SIG-M5 treated with dmso at 0.1 percent for 504 hours (cell line): ENCODE measurements at regions not wholly inside any gene's neighbourhood (a gene's known extent, or its start where the extent isn't known, plus 50 kb on each side); places are given as distances from the start of the nearest gene placed in this dataset.

ENCODE experiments used
- DNase-seq: peaks from one replicate; lab custom pipeline; 2025; ENCODE audit not compliant: unreplicated experiment; lab: John Stamatoyannopoulos, UW

DNA sequence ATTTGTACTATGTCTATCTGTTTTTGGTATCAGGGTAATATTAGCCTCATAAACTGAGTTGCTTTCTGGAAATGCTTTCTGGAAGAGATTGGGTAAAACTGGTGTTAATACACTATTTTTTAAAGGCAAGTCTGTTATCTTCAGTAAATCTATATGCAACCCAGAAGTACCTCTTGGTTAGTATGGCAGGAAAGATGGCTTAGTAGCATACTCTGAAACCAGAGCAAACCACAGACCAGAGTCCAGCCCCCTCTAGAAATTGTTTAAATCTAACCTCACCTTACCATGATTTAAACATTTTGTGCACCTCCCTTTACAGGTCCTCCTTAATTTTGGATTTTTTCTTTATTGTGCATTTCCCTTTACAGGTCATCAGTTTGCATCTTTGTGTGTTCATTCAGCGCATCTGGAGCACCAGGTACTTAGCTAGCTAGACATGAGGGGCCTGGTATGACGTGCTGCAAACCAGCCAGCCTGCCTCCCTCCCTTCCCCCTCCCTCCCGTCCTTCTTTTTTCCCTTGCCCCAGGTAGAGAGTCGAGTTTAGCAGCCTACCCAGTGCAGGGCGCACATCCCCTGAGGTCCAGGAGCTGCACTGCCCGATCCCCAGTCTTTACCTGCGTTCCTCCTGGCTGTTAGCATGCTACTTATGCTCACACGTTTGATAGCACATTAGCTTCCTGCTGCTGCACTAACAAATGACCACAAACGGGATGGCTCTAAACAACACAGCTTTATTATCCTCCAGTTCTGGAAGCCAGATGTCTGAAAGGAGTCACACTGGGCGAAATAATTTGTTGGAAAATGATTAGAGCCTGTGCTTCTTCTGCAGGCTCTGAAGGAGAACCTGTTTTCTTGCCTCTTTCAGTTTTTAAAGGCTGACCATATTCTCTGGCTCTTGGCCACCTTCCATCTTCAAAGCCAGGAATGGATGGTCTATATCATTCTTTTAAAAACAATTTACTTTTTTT, 299.9 kb upstream of the HABP2 start:
- no peak for DNase-seq

DNA sequence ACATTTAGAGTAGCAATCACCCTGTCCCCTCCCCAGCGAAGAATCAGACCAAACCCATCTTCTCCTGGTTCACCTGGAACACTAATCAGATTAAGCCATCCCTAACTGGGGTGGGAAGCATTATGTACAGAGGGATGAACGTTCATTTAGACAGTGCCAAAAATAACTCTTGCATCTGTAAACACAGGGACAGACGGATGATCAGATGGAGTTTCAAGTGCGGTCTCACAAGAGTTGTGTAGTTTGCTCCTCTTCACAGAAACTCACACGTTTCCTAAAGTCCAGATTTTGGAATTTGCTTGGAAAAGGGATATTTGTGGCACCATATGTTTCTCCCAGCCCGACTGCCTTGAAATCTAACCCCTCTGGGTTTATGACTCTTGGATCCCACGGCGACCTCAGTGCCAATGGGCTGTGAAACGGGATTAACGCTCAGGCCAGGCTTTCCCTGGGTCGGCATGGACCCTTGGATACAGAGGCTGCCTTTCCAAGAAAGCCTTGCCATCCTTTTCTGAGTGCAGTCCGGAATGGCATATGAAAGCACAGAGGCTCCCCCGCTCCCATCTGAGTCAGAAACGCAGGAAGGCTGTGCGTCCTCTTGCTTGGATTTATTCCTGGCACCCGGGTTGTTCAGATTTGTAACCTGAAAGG, 293.2 kb upstream of the HABP2 start:
- DNase-seq = no peak

DNA sequence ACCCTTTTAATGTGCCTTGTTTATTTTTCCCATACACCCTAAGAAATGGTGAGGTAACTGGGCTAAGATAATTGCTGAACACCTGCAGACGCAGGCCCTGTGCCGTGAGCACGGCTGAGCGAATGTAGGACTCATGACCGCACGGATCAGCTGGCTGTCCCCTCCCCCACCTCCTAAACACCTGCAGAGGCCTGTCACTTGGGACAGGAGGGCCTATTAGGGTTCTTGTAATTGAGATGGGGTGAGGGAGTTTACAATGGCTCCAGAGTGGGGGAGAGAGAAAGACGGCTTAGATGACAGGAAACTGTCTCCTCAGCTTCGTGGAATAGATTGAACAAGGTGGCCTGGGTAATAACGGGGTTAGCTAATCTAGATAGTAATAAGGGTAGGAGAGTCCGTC, 291.7 kb upstream of the HABP2 start:
- no peak for DNase-seq

DNA sequence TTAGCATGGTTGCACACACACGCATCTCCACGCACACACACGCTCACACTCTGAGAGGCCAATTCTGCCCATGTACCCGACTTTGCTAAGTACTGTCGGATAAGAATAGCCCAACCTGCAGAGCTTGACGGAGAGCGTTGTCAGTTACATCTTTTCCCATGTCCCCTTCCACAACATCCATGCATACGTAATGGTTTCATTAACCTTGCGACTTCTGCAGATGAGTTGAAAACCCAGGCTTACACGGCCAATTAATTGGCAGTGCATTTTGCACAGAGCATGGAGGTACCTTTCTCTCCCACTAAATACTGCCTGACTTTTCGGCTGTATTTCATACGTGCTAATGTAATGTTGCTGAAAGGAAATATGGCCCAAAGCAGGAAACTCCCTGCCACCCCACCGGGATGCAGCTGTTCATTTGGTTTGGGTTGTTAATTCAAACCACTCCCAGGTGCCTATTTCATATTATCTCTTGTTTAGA, 291.2 kb upstream of the HABP2 start:
- no peak for DNase-seq

DNA sequence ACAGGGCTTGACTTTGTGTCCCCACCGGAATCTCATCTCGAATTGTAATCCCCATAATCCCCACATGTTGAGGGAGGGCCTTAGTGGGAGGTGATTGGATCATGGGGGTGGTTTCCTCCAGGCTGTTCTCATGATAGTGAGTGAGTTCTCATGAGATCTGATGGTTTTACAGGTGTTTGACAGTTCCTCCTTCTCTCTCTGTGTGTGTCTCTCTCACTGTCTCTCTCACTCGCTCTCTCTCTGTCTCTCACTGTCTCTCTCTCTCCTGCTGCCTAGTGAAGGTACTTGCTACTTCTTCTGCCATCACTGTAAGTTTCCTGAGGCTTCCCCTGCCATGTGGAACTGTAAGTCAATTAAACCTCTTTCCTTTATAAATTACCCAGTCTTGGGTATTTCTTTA, 289.8 kb upstream of the HABP2 start:
- no peak for DNase-seq

DNA sequence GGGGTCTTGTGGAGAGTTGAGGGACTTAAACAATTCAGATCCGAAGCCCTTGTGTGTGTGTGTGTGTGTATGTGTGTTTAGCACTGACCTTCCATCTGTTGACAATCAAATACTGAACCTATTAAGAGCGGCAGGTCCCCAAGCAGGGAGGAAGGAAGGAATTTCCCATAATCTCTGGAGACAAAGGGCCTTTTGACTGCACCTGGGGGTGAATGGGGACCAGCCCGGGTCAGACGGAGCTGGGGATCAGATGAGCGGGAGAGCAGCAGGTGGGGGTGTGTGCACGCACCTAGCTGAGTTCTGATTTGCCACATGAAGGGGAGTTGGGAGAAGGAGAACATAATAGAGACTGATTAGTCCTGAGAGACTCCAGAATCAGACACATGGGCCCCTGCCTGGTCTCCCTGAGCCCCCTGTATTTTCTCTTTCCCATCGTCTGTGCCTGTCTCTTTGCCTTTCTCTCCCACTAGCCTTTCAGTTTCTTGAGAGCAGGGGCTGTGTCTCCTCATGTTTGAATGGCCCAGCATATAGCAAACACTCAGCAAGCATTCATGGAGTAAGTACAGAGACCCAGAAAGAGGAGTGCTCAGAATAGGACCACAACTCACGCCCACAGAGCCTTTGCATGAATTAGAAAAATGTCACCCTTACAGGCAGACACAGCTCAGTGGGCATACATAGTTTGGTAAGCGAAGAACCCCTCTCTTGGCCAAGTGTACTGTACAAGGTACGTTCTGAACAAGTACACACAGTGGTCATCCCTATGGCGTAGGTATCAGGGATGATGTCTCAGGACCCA, 288.3 kb upstream of the HABP2 start:
- DNase-seq = no peak

DNA sequence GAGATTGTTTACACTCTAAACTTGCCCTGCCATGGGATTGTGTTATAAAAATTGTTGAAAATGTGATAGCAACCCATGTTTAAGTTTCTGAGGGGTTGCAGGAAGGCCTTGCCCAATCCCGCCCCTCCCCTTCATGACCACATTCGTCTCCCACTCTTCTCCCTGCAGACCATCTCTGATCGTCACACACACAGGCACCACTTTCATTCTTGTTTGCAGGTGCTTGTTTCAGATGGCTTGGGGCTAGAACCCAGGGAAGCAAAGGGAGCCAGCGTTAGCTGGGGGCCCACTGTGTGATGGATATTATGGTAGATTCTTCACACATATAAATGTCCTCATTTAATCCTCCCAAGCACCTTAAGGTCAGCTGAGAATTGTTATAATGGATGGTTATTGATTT, 286.7 kb upstream of the HABP2 start:
- no peak for DNase-seq

DNA sequence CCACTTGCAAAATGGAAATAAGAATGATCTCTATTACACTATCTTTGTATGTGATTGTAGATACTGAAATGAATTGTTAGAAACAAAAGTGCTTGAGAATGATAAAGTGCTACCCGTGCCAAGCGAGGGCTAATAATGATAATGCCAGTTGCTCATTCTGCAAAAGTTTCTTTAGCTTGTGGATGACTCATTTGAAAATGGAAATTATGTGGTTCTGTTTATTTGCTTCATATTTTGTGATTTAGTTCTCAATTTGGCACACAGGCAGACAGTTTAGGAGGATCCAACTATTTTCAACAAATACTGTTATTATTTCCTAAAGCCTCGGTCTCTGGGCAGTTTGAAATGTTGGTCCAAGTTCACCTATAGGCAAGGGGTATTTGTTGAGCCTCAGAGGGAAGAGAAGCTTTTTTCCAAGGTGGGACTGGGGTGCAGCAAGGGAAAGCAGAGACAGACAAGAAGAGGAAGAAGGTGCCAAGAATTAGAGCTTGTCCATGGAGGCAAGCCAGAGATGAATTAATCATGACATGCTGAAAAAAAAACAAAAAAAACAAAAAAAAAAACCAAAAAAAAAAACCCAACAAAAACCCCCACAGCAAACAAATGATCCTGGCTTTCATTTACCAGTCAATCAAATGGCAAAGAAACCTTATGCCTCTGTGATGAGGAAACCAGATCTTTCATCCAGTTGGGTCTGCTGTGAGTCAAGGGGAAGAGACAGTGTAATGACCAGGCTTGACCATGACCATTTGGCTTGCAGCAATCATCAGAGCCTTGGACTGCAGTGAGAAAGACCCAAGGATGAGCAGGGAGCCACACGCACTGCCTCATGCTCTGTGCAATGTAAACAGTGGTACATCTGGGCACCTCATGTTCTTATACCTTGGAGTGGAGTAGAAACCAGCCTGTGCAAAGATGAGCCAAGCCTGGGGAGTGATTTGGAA, 285.0 kb upstream of the HABP2 start:
- DNase-seq = no peak

DNA sequence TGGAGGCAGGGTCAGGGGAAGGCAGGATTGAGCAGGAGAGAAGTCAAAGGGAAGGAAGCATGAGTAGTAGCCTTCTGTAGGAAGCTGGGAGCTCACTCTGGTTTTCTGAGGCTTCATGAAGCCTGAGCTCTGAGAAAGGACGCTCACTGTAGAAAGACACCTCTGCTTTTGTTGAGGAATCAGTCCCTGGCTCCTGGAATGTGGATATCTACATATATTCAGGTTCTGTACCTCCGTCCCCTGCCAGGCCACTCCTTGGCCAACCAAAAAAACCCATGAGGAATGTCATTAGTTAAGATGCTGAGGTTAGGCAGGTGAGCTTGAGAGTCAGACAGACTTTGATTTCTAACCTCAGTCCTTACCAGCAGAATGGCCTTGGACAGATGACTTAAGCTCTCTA, 283.5 kb upstream of the HABP2 start:
- DNase-seq = no peak

DNA sequence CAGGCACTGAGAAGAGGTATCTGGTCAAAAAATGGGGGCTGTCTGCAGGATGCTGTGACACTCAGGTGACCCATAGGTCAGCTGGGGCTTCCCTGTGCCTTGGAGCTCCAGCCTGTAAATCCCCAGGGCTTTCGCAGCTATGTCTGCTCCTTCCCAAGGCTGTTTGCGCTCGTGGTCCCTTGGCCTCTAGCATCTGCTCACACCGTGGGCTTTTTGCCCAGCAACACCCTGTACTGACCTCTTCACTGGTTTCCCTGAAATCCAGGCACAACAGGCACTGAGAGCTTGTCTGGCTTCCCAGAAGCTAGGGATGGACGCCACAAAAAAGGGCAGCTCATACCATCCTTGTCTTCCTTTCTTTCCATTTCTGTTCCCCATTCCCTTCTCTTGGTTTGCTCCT, 280.3 kb upstream of the HABP2 start:
- no peak for DNase-seq

DNA sequence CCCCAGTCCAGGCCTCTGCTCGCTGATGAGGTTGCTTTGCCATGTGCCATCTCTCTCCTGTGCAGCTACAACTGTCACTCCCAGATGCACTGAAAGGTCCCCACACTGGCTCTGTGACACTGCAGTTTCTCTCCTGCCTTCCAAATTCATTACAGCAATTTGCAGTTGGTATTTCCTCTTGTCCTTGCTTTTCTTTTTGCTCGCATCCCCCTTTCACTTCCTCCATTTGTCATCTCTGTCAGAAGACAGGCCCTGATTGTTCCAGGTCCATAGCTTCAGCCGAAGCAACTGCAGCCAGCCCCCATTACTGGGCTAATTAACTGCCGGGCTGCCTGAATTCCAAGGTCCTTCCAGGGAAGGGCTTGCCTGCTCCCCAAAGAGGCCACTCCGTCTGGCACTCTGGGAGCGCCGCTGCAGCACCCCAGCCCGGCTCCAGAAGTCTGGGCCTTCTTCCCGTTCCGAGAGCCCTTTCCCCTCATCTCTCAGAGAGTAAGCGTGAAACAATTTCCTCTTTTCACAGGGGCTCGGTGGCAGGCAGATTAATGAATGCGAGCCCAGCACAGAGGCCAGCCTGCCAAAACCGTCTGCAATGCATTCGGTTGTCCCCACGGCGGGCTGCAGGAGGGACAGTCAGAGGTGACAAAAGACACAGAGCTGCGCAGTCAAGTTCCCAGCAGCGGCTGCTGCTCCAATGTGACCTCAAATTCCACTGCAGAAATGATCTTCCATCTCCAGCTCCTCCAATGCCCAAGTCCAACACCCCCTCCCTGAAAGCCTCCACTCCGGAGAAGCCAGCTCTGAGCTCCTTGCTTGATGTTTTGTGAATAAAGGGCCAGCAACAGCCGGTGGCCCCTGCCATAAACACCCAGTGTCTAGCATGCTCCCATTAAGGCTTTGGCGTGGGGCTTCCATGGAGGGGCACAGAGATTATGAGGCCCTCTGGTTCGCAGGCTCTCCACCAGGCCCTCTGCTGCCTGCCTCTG, 279.4 kb upstream of the HABP2 start:
- peak; percentile 90 for DNase-seq

DNA sequence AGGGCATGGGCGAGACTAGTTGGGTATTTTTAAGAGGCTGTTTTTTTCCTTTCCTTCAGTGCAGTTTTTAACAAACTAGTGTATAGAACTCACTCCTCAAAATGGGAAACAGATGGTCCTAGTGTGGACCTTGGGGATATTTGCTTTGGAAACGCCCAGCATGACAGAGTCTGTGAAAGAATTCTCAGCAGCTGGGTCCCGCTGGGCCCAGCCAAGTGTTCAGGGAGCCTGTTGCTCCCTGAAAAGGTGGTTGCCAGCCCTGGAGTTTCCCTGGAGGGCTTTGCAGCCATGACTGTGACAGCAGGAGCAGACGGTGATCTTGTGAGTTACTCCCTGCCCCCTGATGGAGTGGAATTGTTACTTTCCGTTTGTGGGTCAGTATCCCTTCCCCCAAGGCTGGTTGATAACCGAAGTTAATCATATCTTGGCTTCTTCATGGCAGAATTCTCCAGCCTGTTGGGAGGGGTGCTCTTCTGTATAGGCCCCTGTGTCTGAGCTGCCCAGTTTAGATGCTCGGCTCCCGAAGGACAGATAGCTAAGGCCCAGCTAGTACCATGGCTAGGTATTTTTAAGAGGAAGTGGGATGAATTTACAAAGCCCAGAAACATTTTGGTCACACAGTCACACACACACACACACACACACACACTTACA, 278.6 kb upstream of the HABP2 start:
- DNase-seq = no peak

DNA sequence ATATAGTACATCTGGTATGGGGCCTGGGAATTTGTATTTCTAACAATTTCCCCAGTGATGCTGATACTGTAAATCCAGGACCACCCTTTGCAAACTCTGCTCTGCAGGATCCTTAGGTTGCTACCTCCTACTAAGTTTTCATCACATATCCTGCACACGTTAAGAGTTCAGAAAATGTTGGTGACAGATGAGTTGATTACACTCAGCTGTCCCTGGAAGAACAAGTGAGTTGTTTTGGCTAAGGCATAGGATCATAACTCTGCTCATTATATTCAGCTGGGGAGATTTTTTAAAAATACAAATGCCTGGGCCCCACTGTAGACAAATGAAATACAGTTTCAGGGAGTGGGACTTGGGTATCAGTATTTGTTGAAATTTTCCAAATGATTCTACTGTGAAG, 274.6 kb upstream of the HABP2 start:
- DNase-seq = no peak

DNA sequence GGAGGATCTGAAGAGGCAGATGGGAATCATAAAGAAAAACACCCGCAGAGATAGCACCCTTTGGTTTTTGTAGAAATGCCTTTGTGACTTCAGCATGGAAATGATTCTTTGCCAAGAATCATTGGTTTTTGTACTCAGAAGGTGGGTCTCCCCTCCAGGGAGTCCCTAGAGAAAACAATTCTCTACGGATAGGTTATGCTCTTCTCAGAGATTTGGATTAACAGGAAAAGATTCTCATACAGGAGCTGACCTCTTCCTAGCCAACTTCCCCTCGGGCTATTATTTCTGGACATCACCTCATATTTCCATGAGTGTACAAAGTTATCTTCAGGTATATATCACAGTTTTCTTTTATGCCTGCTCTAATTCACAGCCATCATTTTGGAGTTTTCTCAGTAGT, 274.2 kb upstream of the HABP2 start:
- no peak for DNase-seq

DNA sequence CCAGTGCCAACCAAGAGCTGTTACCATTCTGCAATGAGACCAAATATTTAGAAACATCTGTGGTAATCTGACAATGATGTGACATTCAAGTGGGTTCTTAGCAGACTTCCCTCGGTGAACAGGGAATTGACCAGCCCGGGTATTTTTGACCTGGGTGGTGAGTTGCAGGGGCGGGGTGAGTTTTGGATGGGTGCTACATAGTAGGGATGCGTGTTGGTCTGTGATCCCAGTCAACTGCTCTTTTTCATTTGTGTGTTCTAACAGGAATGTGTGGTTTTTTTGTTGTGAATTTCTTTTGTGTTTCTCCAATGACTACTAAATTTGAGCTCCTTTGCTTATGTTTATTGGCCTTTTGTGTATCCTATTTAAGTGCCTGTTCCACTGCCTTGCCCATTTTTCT, 273.6 kb upstream of the HABP2 start:
- DNase-seq = no peak

DNA sequence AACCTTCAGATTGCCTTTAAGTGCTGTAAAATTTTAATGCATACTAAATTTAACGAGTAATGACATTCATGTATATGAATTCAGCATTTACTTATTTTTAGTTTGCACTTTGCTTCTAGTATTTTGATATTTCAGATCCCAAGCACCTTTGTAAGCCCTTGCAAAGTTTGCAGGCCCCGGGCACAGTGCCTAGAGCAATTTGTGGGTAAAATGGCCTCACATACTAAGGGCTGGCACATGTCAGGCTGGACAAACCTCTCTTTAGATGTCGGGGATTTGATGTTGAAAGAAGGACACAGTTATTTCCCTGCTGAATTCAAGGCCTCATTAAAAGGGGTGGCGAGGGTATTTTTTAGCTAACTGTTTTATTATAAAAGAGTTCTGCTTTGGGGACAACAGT, 270.3 kb upstream of the HABP2 start:
- DNase-seq = no peak

DNA sequence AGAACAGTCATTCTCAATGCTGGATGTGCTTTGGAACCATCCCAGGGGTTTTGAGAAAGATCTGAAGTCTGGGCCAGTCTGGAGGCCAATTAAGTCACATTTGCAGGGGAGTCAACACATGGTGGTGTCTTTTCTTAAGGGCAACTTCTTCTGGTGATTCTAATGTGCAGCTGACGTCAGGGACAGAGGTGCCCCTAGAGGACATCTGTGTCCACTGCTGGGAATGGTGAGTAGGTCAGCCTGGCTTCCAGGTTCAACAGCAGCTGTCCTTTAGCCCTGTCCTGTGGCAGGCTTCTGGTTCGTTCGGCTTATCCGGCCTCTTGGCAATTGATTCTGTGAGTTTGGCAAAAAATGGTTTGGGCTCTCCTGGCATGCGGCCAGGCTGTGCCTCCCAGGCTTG, 269.7 kb upstream of the HABP2 start:
- no peak for DNase-seq

DNA sequence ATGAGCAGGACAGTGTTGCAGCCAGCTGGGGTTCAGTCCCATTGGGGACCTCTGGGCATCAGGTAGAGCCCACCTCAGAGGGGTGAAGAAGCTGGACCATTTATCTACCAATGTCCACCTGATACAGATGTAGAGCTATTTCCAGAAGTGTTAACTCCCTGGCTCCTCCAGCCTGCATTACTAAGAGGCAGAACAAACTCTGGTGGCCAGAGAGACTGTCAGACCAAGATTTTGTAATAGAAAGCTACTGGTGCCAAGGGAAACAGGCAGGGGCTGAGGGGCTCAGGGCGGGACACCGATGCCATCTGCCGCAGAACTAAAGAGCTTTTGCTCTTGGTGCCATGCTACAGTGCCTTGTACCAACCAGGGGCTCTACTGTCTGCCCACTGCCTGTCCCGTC, 268.2 kb upstream of the HABP2 start:
- no peak for DNase-seq

DNA sequence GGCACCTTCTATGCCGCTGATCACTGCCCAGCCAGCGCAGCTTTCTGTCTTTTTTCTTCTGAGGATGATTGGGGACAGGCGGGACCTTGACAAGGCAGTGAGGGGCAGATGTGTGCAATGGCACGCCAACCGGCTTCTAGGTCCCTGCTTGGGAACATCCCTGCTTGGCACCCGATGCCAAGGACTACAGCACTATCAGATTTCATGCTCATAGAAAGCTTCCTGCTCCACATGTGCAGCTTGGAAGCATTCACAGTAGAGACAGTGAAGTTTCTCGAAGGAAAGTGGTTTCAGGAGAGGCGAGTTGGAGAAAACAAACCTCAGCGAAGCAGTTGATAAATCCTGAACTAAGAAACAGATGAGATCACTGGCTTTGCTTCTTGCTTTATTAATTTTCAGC, 267.5 kb upstream of the HABP2 start:
- no peak for DNase-seq
